ENCODE measurements at regions not wholly inside any gene's neighbourhood (a gene's known extent, or its start where the extent isn't known, plus 50 kb on each side); places are given as distances from the start of the nearest gene placed in this dataset.

DNA sequence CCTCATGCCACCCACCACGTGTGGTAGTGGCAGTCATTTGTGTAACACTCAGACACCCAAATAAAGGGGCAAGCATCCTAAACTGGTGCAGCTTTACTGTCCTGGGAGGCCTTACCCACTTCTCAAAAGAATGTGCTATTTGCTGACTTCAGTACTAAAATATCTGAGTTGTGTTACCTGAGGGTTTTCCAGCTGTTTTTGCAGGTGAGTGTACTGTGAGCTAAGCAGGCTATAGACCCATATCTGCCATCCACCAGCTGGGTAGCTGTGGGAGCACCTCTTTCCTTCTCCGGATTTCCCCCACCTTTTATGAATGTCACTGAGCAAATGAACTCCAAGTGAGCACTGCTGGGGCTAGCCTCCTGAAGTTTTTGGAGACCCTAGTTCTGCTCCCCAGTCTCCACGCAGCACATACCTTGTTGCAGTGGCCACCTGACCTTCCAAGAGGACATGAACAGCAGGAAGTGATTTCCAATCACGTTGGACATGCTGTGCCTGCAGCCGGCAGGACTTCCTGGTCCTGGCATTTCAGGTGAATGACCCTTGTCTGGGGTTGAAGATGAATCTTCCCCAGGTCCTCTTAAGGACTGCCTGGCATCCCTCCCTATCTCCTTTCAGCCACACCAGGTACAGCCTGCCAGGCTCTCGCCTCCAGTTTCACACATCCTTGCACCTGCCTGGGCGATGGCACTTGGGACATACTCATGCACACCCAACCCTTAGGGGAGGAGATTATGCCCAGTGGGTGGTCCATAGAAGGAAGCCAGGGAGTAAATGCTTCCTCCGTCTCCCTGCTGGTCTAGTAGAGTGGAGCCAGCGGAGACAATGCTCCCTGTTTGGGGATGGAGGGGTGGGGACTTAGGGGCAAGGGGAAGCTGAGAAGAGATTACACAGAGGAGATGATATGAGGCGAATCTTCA is 109.5 kb upstream of the SPATA13 start:
- intact Hi-C loops (cut with micrococcal nuclease) (no loop called here), dilution Hi-C loops (cut with MboI; ENCODE audit: extremely low pct_ligation_motif_present, low sequenced_read_pairs) (no loop called here)
- Histone ChIP-seq H3K27ac (ENCODE audit: insufficient read depth, low read depth, low read length) (no peak overlapping the region), H2AFZ (ENCODE audit: low read depth, low read length) (no peak overlapping the region), H3K9ac (replicated peaks; ENCODE audit: extremely low read depth, insufficient read depth, low read length) (no peak overlapping the region), H3K4me2 (ENCODE audit: insufficient read depth, low read length) (no peak overlapping the region), H3K9me3 (replicated peaks; ENCODE audit: control insufficient read depth, insufficient read depth, low read length) (no peaks in the 10 kb centered on the region), H3K36me3 (ENCODE audit: control insufficient read depth in 2 of 2, extremely low read depth in 1 of 2, insufficient read depth in 2 of 2, low read length in 2 of 2) (no peaks in the 10 kb centered on the region), H3K9me1 (replicated peaks; ENCODE audit: control insufficient read depth, extremely low read depth, insufficient read depth, low read length) (no peaks in the 10 kb centered on the region), H3K4me3 (replicated peaks in 1 of 3; ENCODE audit: insufficient read depth in 1 of 3, low read depth in 1 of 3, low read length in 3 of 3) (no peak overlapping the region), H4K20me1 (replicated peaks; ENCODE audit: control insufficient read depth, extremely low read depth, insufficient read depth, low read length) (no peaks in the 10 kb centered on the region), H3K4me1 (ENCODE audit: control insufficient read depth, extremely low read depth, insufficient read depth, low read length) (peaks cover 11% of the 10 kb centered on the region), H3K27me3 (ENCODE audit: control insufficient read depth in 2 of 2, insufficient read depth in 2 of 2, low read length in 2 of 2) (no peaks in the 10 kb centered on the region), H3K79me2 (ENCODE audit: control insufficient read depth, insufficient read depth, low read length) (no peaks in the 10 kb centered on the region)
- ChIA-PET CTCF (interaction anchor here (1.0 to 3.4 kb wide), 4 partner anchors 31 to 178 kb away, joined by 4 to 117 read pairs (median 26); no protein-coding TSS in a partner anchor), POLR2A (no interaction called here)
- FAIRE-seq, result no peak
- BruUV-seq (replicated peaks), result no TSS peak
- no peak for DNase-seq (ENCODE audit: low read depth, low spot score)
- TF ChIP-seq FOS (IDR thresholded peaks at IDR 0.05; ENCODE audit: borderline replicate concordance, insufficient read depth, low read length), result no peak
- no peak for TF ChIP-seq CTCF (IDR thresholded peaks at IDR 0.05; ENCODE audit: extremely low read depth in 1 of 2, insufficient read depth in 1 of 2, low read depth in 1 of 2, low read length in 2 of 2)
- TF ChIP-seq JUN (IDR thresholded peaks at IDR 0.05; ENCODE audit: borderline replicate concordance, insufficient read depth, insufficient read length, low read depth), result no peak
- no peak for TF ChIP-seq EZH2 (IDR thresholded peaks at IDR 0.05; ENCODE audit: borderline replicate concordance, low read depth, low read length, severe bottlenecking)

Measured in endothelial cell of umbilical vein (primary cell).